ENCODE measurements at regions not wholly inside any gene's neighbourhood (a gene's known extent, or its start where the extent isn't known, plus 50 kb on each side); places are given as distances from the start of the nearest gene placed in this dataset.

DNA sequence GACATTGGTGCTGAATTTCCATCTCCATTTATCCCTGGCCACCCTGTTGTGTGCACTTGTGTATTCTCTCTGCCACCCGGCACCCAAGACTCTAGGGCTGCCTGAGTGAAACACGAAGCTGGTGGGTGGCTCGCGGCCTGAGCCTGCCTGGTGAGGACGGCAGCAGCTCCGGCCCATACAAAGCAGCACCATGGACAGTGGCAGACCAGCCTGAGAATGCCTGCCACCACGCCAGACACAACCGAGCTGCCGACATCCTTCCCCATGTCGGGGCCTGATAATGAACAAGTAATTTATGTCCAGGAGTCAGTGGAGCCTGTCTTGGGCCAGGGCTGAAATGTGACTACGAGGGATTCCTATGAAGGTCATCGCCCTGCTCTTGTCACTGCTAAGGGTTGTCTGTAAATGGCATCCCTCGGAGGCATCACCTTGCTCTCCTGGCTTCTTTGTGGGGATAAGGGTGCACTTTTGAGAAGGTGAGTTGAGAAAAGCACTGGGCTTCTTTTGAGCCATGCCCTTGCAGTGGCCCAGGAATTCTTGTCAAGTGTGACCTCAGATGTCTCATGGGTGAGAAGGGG, 175.7 kb downstream of the MELK start (continued):
- TF ChIP-seq DNMT3B (CRISPR knock-in tag; conservative IDR thresholded peaks at IDR 0.05) (no peak), ZNF20 (CRISPR knock-in tag; IDR thresholded peaks at IDR 0.05) (no peak), ZSCAN25 (CRISPR knock-in tag; IDR thresholded peaks at IDR 0.05) (peak; percentile 26; the same call in 1 of the 2 replicates), MTA3 (CRISPR knock-in tag; IDR thresholded peaks at IDR 0.05) (no peak), ZNF12 (CRISPR knock-in tag; IDR thresholded peaks at IDR 0.05) (no peak), HOXD1 (CRISPR knock-in tag; IDR thresholded peaks at IDR 0.05) (no peak), CEBPG (CRISPR knock-in tag; IDR thresholded peaks at IDR 0.05) (no peak), HMG20A (CRISPR knock-in tag; IDR thresholded peaks at IDR 0.05; ENCODE audit: borderline replicate concordance) (no peak), SAP130 (CRISPR knock-in tag; IDR thresholded peaks at IDR 0.05; ENCODE audit: low read depth) (peak; percentile 37; the same call in 1 of the 2 replicates), LCORL (IDR thresholded peaks at IDR 0.05) (no peak), LCORL (CRISPR knock-in tag; IDR thresholded peaks at IDR 0.05) (no peak), NFIB (CRISPR knock-in tag; IDR thresholded peaks at IDR 0.05; ENCODE audit: borderline replicate concordance) (no peak), ZKSCAN1 (IDR thresholded peaks at IDR 0.05; ENCODE audit: low read length) (no peak), HDAC6 (IDR thresholded peaks at IDR 0.05; ENCODE audit: low read depth, low read length) (no peak), ZNF776 (CRISPR knock-in tag; IDR thresholded peaks at IDR 0.05) (no peak), ZNF652 (CRISPR knock-in tag; IDR thresholded peaks at IDR 0.05; ENCODE audit: borderline replicate concordance, low read depth) (no peak)
- TF ChIP-seq, protein P1, sequence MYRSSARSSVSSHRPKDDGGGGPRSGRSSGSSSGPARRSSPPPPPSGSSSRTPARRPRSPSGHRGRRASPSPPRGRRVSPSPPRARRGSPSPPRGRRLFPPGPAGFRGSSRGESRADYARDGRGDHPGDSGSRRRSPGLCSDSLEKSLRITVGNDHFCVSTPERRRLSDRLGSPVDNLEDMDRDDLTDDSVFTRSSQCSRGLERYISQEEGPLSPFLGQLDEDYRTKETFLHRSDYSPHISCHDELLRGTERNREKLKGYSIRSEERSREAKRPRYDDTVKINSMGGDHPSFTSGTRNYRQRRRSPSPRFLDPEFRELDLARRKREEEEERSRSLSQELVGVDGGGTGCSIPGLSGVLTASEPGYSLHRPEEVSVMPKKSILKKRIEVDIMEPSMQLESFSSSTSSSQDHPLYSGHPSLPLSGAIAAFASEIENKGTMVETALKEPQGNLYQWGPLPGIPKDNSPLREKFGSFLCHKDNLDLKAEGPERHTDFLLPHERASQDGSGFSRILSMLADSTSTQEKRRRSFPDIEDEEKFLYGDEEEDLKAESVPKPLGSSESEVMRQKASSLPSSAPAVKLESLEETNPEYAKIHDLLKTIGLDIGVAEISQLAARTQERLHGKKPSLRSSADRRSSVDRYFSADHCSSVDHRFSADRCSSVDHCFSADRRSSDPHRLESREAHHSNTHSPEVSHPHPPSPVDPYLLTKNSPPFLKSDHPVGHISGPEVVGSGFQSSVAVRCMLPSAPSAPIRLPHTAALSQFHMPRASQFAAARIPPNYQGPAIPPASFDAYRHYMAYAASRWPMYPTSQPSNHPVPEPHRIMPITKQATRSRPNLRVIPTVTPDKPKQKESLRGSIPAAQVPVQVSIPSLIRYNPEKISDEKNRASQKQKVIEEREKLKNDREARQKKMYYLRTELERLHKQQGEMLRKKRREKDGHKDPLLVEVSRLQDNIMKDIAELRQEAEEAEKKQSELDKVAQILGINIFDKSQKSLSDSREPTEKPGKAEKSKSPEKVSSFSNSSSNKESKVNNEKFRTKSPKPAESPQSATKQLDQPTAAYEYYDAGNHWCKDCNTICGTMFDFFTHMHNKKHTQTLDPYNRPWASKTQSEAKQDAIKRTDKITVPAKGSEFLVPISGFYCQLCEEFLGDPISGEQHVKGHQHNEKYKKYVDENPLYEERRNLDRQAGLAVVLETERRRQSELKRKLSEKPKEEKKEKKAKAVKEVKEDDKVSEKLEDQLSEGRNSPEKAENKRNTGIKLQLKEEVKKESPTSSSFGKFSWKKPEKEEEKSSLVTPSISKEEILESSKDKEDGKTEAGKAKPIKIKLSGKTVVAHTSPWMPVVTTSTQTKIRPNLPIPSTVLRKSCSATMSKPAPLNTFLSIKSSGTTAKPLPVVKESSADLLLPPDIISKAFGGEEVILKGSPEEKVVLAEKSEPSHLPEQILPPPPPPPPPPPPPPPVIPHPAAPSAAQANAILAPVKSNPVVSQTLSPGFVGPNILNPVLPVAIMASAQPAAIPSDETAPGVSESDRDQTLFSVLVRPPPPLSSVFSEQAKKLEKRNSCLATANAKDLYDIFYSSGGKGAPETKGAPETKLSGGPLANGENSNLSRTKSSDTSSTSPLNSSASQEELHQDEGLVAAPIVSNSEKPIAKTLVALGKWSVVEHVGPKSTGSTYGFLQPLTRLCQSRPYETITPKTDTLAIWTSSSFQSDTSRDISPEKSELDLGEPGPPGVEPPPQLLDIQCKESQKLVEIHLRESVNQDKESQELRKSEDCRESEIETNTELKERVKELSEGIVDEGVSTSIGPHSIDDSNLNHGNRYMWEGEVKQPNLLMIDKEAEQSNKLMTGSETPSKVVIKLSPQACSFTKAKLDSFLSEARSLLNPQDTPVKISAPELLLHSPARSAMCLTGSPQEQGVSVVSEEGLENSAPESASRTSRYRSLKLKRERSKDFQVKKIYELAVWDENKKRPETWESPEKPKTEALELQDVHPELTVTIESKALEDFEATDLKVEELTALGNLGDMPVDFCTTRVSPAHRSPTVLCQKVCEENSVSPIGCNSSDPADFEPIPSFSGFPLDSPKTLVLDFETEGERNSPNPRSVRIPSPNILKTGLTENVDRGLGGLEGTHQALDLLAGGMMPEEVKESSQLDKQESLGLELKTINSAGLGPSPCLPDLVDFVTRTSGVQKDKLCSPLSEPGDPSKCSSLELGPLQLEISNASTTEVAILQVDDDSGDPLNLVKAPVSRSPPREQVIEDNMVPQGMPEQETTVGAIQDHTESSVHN (CRISPR knock-in tag; IDR thresholded peaks at IDR 0.05), result no peak
- TF ChIP-seq, protein P2, sequence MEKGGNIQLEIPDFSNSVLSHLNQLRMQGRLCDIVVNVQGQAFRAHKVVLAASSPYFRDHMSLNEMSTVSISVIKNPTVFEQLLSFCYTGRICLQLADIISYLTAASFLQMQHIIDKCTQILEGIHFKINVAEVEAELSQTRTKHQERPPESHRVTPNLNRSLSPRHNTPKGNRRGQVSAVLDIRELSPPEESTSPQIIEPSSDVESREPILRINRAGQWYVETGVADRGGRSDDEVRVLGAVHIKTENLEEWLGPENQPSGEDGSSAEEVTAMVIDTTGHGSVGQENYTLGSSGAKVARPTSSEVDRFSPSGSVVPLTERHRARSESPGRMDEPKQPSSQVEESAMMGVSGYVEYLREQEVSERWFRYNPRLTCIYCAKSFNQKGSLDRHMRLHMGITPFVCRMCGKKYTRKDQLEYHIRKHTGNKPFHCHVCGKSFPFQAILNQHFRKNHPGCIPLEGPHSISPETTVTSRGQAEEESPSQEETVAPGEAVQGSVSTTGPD (CRISPR knock-in tag; IDR thresholded peaks at IDR 0.05), result no peak
- TF ChIP-seq, protein P3, sequence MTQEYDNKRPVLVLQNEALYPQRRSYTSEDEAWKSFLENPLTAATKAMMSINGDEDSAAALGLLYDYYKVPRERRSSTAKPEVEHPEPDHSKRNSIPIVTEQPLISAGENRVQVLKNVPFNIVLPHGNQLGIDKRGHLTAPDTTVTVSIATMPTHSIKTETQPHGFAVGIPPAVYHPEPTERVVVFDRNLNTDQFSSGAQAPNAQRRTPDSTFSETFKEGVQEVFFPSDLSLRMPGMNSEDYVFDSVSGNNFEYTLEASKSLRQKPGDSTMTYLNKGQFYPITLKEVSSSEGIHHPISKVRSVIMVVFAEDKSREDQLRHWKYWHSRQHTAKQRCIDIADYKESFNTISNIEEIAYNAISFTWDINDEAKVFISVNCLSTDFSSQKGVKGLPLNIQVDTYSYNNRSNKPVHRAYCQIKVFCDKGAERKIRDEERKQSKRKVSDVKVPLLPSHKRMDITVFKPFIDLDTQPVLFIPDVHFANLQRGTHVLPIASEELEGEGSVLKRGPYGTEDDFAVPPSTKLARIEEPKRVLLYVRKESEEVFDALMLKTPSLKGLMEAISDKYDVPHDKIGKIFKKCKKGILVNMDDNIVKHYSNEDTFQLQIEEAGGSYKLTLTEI (CRISPR knock-in tag; conservative IDR thresholded peaks at IDR 0.05), result no peak
- TF ChIP-seq, protein P4, sequence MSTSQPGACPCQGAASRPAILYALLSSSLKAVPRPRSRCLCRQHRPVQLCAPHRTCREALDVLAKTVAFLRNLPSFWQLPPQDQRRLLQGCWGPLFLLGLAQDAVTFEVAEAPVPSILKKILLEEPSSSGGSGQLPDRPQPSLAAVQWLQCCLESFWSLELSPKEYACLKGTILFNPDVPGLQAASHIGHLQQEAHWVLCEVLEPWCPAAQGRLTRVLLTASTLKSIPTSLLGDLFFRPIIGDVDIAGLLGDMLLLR (CRISPR knock-in tag; IDR thresholded peaks at IDR 0.05), result no peak
- TF ChIP-seq, protein P5, sequence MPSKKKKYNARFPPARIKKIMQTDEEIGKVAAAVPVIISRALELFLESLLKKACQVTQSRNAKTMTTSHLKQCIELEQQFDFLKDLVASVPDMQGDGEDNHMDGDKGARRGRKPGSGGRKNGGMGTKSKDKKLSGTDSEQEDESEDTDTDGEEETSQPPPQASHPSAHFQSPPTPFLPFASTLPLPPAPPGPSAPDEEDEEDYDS (CRISPR knock-in tag; IDR thresholded peaks at IDR 0.05), result no peak
